Mesothelial cell of epicardium (in vitro differentiated cells): ENCODE measurements at regions not wholly inside any gene's neighbourhood (a gene's known extent, or its start where the extent isn't known, plus 50 kb on each side); places are given as distances from the start of the nearest gene placed in this dataset.

Experiments used
- DNase-seq, 2 experiments: peaks; one replicate each; pipeline ENCODE4 v3.0.0; 2021; ENCODE audit warnings: low spot score in 2 of 2; ENCODE audit not compliant: unreplicated experiment in 2 of 2
- H3K27ac Mint-ChIP-seq: 2 replicates; pipeline ENCODE4 v1.8.0; 2021; ENCODE audit warnings: mixed read lengths
- H3K27me3 Mint-ChIP-seq: 2 replicates; pipeline ENCODE4 v1.8.0; 2021; ENCODE audit warnings: low read depth, mixed read lengths
- H3K36me3 Mint-ChIP-seq: 2 replicates; pipeline ENCODE4 v1.8.0; 2021; ENCODE audit warnings: mixed read lengths
- H3K4me1 Mint-ChIP-seq: 2 replicates; pipeline ENCODE4 v1.8.0; 2021; ENCODE audit warnings: mixed read lengths
- H3K4me3 Mint-ChIP-seq: 2 replicates; pipeline ENCODE4 v1.8.0; 2021; ENCODE audit warnings: mild to moderate bottlenecking, moderate library complexity, mixed read lengths
- H3K9me3 Mint-ChIP-seq: 2 replicates; pipeline ENCODE4 v1.8.0; 2021; ENCODE audit warnings: mixed read lengths
- TF ChIP-seq, protein P1 (sequence below): fragments of 200-600 bp; sonication (generic); IDR thresholded peaks from one replicate; pipeline ENCODE4 v1.5.0; 2021; ENCODE audit warnings: antibody characterized with exemption; ENCODE audit not compliant: unreplicated experiment

DNA sequence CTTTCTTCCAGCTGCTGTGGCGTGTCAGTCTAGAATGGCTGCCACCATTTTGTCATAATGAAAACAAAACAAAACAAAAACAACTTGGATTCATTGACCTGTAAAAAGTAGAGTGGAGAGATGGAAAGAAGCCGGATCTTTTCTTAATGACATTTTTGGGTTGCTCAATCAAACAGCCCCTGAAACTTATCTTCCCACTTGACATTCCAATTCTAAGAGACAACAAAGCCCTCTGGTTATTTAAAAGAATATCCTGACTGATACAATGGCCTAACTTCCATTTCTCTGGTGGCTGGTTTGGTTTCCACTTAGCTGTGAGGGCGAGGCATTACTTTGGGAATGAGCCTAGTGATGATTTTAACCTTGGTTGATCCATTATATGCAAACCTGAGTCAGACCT, 123.7 kb downstream of the AQP4 start:
- TF ChIP-seq, protein P1, sequence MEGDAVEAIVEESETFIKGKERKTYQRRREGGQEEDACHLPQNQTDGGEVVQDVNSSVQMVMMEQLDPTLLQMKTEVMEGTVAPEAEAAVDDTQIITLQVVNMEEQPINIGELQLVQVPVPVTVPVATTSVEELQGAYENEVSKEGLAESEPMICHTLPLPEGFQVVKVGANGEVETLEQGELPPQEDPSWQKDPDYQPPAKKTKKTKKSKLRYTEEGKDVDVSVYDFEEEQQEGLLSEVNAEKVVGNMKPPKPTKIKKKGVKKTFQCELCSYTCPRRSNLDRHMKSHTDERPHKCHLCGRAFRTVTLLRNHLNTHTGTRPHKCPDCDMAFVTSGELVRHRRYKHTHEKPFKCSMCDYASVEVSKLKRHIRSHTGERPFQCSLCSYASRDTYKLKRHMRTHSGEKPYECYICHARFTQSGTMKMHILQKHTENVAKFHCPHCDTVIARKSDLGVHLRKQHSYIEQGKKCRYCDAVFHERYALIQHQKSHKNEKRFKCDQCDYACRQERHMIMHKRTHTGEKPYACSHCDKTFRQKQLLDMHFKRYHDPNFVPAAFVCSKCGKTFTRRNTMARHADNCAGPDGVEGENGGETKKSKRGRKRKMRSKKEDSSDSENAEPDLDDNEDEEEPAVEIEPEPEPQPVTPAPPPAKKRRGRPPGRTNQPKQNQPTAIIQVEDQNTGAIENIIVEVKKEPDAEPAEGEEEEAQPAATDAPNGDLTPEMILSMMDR, result no peak
- Mint-ChIP-seq H3K9me3 (peaks cover 16% of the 10 kb centered on the region), H3K4me1 (peaks cover 15% of the 10 kb centered on the region), H3K36me3 (no peaks in the 10 kb centered on the region), H3K4me3 (no peak overlapping the region), H3K27me3 (no peaks in the 10 kb centered on the region), H3K27ac (no peak overlapping the region)
- DNase-seq, result no peak

DNA sequence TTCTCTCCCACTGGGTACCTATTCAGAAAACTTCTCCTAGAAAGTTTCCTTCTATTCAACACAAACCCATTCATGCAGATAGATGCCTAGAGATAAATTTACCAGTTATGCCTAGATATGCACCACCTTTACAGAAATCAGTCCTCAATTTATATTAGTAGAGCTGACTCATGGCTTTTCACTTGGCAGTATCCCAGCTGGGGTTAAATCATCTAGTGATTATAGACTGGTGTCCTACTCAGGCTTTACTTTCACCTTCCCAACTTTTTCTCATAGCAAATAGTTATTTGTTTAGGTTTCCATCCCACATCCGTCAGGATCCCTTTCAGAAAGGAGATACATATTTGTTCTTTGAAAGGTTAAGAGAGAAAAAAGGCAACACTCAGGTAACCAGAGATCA, 124.5 kb downstream of the AQP4 start:
- H3K27ac Mint-ChIP-seq, result no peak overlapping the region
- no peak for DNase-seq
- peaks cover 16% of the 10 kb centered on the region for H3K9me3 Mint-ChIP-seq
- TF ChIP-seq, protein P1, result no peak
- H3K36me3 Mint-ChIP-seq, result no peaks in the 10 kb centered on the region
- no peak overlapping the region for H3K4me3 Mint-ChIP-seq
- H3K27me3 Mint-ChIP-seq, result no peaks in the 10 kb centered on the region
- H3K4me1 Mint-ChIP-seq, result peaks cover 10% of the 10 kb centered on the region

DNA sequence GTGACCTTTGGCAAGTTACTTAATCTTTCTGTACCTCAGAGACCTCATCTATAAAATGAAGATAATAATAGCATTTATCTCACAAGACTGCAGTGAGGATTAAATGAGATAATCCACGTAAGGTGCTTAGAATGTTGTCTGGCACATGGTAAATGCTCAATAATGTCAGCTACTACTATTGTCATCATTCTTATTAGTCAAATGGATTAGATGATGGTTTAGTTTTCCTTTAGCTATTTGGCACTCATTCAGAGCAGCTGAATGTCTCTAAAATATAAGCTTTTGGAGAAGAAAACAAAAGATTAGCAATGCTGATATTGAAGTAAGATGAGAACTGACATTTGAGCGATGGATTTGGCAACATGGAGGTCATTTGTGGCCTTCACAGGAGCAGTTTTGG, 125.1 kb downstream of the AQP4 start:
- TF ChIP-seq, protein P1, result no peak
- no peak overlapping the region for H3K4me3 Mint-ChIP-seq
- H3K4me1 Mint-ChIP-seq, result peaks cover 4% of the 10 kb centered on the region
- DNase-seq, result no peak
- peaks cover 16% of the 10 kb centered on the region for H3K9me3 Mint-ChIP-seq
- no peaks in the 10 kb centered on the region for H3K27me3 Mint-ChIP-seq
- H3K36me3 Mint-ChIP-seq, result no peaks in the 10 kb centered on the region
- no peak overlapping the region for H3K27ac Mint-ChIP-seq

DNA sequence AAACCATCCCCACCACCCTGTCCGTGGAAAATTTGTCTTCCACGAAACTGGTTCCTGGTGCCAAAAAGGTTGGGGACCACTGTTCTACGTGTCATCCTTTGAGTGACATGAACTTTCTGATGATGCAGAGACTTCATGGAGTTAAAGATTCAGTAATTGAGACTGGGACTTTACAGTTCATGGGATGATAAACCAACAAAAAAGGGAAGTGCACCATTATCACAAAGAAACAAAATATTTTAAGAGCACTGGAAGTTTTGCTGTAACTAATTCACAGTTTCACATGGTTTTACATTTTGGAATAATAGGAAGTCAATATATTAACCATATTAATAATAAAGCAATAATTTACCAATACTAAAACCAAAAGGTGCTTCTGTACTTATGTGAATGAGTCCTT, 126.8 kb downstream of the AQP4 start:
- H3K27me3 Mint-ChIP-seq, result no peaks in the 10 kb centered on the region
- TF ChIP-seq, protein P1, result no peak
- H3K9me3 Mint-ChIP-seq, result peaks cover 14% of the 10 kb centered on the region
- no peaks in the 10 kb centered on the region for H3K36me3 Mint-ChIP-seq
- H3K27ac Mint-ChIP-seq, result no peak overlapping the region
- no peak for DNase-seq
- peaks cover 7% of the 10 kb centered on the region for H3K4me1 Mint-ChIP-seq
- H3K4me3 Mint-ChIP-seq, result no peak overlapping the region

DNA sequence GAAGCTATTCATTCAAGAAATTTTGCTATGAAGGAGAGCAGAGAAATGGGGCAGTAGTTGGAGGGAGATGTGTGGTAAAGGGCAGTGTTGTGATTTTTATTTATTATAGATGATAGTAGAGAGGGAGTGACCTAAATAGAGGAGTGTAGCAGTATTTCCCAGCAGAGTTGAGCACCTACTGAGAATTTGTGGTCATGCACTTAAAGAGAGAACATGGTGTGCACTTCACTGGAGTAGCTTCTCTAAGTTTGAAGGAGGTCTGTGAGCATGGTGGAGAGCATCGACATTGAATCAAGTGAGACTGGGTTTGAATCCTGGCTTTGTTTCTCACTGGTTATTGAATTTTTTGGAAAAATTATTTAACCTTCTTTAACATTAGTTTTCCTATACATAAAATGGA, 129.2 kb downstream of the AQP4 start:
- Mint-ChIP-seq H3K4me3 (no peak overlapping the region), H3K4me1 (peaks cover 7% of the 10 kb centered on the region), H3K36me3 (no peaks in the 10 kb centered on the region), H3K27ac (no peak overlapping the region), H3K27me3 (no peaks in the 10 kb centered on the region), H3K9me3 (peaks cover 8% of the 10 kb centered on the region)
- DNase-seq, result no peak
- TF ChIP-seq, protein P1, result no peak

DNA sequence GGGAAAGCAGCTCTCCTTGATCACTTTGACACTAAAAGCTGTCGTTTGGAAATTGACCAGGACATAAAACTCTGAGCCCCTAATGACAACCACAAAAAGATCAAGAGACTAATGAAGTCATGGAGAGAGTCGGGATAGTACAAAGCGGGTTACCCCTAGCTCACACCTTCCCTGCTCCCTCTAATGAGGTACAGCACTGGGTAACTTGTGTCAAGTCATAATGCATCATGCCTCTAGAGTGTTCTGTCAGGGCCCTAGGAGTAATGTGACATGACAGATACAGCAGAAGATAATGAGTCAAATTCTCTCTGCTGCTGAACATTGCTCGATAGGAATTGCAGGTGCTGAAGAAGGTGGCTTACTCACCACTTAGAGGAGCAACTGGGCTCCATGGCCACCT, 130.7 kb downstream of the AQP4 start:
- TF ChIP-seq, protein P1, result no peak
- no peaks in the 10 kb centered on the region for H3K27me3 Mint-ChIP-seq
- H3K4me1 Mint-ChIP-seq, result peaks cover 7% of the 10 kb centered on the region
- no peak overlapping the region for H3K4me3 Mint-ChIP-seq
- DNase-seq, result no peak
- no peak overlapping the region for H3K27ac Mint-ChIP-seq
- peaks cover 8% of the 10 kb centered on the region for H3K9me3 Mint-ChIP-seq
- no peaks in the 10 kb centered on the region for H3K36me3 Mint-ChIP-seq
